ENCODE measurements at regions not wholly inside any gene's neighbourhood (a gene's known extent, or its start where the extent isn't known, plus 50 kb on each side); places are given as distances from the start of the nearest gene placed in this dataset.

GRCh38 chr2:134123332-134123731 lies 130.5 kb upstream of the MGAT5 start:
- Histone ChIP-seq H3K9ac (ENCODE audit: low read length) (no peak overlapping the region), H2AFZ (ENCODE audit: low read depth, low read length, poor library complexity, severe bottlenecking) (no peak overlapping the region), H3K79me2 (ENCODE audit: insufficient read depth, low read length) (peaks cover 59% of the 10 kb centered on the region), H3K4me2 (ENCODE audit: low read length) (no peak overlapping the region), H4K20me1 (ENCODE audit: insufficient read depth) (no peaks in the 10 kb centered on the region), H3K4me1 (ENCODE audit: control insufficient read depth in 1 of 2, insufficient read depth in 2 of 2, low read length in 2 of 2) (peaks cover 16 to 18% of the 10 kb centered on the region in 2 experiments; a peak in 3 of 4 replicates), H3K27ac (ENCODE audit: low read depth, low read length) (no peak overlapping the region), H3K27me3 (ENCODE audit: insufficient read depth, low read length) (no peaks in the 10 kb centered on the region), H3K4me3 (replicated peaks in 1 of 2; ENCODE audit: low read depth in 1 of 2, low read length in 2 of 2) (no peak overlapping the region), H3K36me3 (ENCODE audit: control insufficient read depth in 1 of 2, insufficient read depth in 2 of 2, low read length in 2 of 2) (no peaks in the 10 kb centered on the region), H3K9me3 (ENCODE audit: control insufficient read depth in 1 of 2, insufficient read depth in 1 of 2, low read depth in 1 of 2, low read length in 2 of 2) (no peaks in the 10 kb centered on the region), H3K9me2 (ENCODE audit: insufficient read depth) (no peaks in the 10 kb centered on the region)
- intact Hi-C loops (cut with micrococcal nuclease), result no loop called here
- TF ChIP-seq POLR2A (IDR thresholded peaks at IDR 0.05; ENCODE audit: borderline replicate concordance, extremely low read depth, insufficient read depth, insufficient read length), result no peak
- no peak for TF ChIP-seq POLR2AphosphoS5 (IDR thresholded peaks at IDR 0.05; ENCODE audit: low read depth, low read length)
- no peak for TF ChIP-seq ZNF274 (IDR thresholded peaks at IDR 0.05; ENCODE audit: low read depth, low read length)
- no peak for TF ChIP-seq EZH2 (IDR thresholded peaks at IDR 0.05)
- no peak for TF ChIP-seq MAX (IDR thresholded peaks at IDR 0.05)
- TF ChIP-seq, protein P1, sequence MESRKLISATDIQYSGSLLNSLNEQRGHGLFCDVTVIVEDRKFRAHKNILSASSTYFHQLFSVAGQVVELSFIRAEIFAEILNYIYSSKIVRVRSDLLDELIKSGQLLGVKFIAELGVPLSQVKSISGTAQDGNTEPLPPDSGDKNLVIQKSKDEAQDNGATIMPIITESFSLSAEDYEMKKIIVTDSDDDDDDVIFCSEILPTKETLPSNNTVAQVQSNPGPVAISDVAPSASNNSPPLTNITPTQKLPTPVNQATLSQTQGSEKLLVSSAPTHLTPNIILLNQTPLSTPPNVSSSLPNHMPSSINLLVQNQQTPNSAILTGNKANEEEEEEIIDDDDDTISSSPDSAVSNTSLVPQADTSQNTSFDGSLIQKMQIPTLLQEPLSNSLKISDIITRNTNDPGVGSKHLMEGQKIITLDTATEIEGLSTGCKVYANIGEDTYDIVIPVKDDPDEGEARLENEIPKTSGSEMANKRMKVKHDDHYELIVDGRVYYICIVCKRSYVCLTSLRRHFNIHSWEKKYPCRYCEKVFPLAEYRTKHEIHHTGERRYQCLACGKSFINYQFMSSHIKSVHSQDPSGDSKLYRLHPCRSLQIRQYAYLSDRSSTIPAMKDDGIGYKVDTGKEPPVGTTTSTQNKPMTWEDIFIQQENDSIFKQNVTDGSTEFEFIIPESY (IDR thresholded peaks at IDR 0.05; ENCODE audit: extremely low read depth, insufficient replicate concordance, low read length), result no peak
- TF ChIP-seq, protein P2, sequence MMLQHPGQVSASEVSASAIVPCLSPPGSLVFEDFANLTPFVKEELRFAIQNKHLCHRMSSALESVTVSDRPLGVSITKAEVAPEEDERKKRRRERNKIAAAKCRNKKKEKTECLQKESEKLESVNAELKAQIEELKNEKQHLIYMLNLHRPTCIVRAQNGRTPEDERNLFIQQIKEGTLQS (IDR thresholded peaks at IDR 0.05), result no peak
- no peak for TF ChIP-seq FOSL1 (IDR thresholded peaks at IDR 0.05; ENCODE audit: low read depth)
- ChIA-PET CTCF (interaction anchor here (1.0 kb wide), 1 partner anchor 84 kb away, joined by 3 read pairs; no protein-coding TSS in a partner anchor), RAD21 (ENCODE audit: low non-redundant PET in 1 of 2, low total read pairs in 2 of 2, uncharacterized antibody in 2 of 2, unreplicated experiment in 2 of 2) (no interaction called here), POLR2A (no interaction called here)
- no TSS peak for BruUV-seq (replicated peaks)
- DNase-seq (ENCODE audit: low read depth, low spot score), result no peak
- ATAC-seq, result no peak
